ENCODE measurements at regions not wholly inside any gene's neighbourhood (a gene's known extent, or its start where the extent isn't known, plus 50 kb on each side); places are given as distances from the start of the nearest gene placed in this dataset.

DNA sequence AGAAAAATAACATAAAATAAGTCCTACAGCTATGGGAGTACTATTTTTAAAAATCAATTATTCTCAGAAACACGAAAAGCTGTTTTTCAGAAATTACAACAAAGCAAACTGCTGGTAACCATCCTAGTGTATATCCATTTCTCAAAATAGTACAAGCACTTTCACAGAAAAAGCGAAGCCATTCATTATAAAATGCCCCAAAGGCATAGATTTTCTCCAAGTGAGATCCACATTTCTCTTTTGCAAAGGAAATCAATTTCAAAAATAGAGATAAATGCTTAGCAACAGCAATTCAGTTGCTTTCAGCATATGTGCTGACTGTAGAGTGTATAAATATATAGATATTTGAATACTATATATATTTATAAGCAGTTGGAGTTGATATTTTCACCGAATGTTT lies 1266.3 kb downstream of the SI start:
- TF ChIP-seq, protein P1, sequence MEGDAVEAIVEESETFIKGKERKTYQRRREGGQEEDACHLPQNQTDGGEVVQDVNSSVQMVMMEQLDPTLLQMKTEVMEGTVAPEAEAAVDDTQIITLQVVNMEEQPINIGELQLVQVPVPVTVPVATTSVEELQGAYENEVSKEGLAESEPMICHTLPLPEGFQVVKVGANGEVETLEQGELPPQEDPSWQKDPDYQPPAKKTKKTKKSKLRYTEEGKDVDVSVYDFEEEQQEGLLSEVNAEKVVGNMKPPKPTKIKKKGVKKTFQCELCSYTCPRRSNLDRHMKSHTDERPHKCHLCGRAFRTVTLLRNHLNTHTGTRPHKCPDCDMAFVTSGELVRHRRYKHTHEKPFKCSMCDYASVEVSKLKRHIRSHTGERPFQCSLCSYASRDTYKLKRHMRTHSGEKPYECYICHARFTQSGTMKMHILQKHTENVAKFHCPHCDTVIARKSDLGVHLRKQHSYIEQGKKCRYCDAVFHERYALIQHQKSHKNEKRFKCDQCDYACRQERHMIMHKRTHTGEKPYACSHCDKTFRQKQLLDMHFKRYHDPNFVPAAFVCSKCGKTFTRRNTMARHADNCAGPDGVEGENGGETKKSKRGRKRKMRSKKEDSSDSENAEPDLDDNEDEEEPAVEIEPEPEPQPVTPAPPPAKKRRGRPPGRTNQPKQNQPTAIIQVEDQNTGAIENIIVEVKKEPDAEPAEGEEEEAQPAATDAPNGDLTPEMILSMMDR (IDR thresholded peaks at IDR 0.05) = no peak
- TF ChIP-seq POLR2A (IDR thresholded peaks at IDR 0.05) = no peak

Measured in heart left ventricle (tissue), 13 donors.